Thymus (tissue), 11 donors: ENCODE measurements at regions not wholly inside any gene's neighbourhood (a gene's known extent, or its start where the extent isn't known, plus 50 kb on each side); places are given as distances from the start of the nearest gene placed in this dataset.

Source experiments
- DNase-seq, 9 donors: peaks; one replicate each; pipeline ENCODE4 v3.0.0-alpha.2; 2013; ENCODE audit warnings: low spot score in 9 of 9, low read depth in 6 of 9, missing footprints in 1 of 9
- H3K27ac ChIP-seq, 2 donors: one replicate each; pipeline ENCODE4 v1.5.1; 2013; ENCODE audit warnings: control low read depth in 1 of 2, low read depth in 1 of 2, low read length in 1 of 2, mild to moderate bottlenecking in 1 of 2, moderate library complexity in 1 of 2
- H3K27me3 ChIP-seq, 2 donors: one replicate each; pipeline ENCODE4 v1.5.1; 2013; ENCODE audit warnings: low read length in 1 of 2; ENCODE audit not compliant: control insufficient read depth in 2 of 2, insufficient read depth in 1 of 2
- H3K36me3 ChIP-seq, 2 donors: one replicate each; pipeline ENCODE4 v1.5.1; 2013; ENCODE audit warnings: low read length in 1 of 2, mild to moderate bottlenecking in 1 of 2, moderate library complexity in 1 of 2; ENCODE audit not compliant: control insufficient read depth in 2 of 2, insufficient read depth in 2 of 2
- H3K4me1 ChIP-seq, 2 donors: one replicate each; pipeline ENCODE4 v1.5.1; 2013; ENCODE audit warnings: low read length in 2 of 2; ENCODE audit not compliant: control insufficient read depth in 2 of 2, insufficient read depth in 2 of 2
- H3K4me3 ChIP-seq, 2 donors: one replicate each; pipeline ENCODE4 v1.5.1; 2013; ENCODE audit warnings: low read length in 2 of 2, control low read depth in 1 of 2, mild to moderate bottlenecking in 1 of 2
- H3K9me3 ChIP-seq, 2 donors: one replicate each; pipeline ENCODE4 v1.5.1; 2013; ENCODE audit warnings: low read length in 1 of 2, mild to moderate bottlenecking in 1 of 2; ENCODE audit not compliant: control insufficient read depth in 2 of 2, insufficient read depth in 1 of 2
- WGBS: extraction: QIAGEN DNeasy Blood & Tissue Kit; methylation state at CpG from one replicate; pipeline ENCODE4 v1.1.7; 2013; 5-methylcytosine and 5-hydroxymethylcytosine counted together
- donor health status: healthy.

DNA sequence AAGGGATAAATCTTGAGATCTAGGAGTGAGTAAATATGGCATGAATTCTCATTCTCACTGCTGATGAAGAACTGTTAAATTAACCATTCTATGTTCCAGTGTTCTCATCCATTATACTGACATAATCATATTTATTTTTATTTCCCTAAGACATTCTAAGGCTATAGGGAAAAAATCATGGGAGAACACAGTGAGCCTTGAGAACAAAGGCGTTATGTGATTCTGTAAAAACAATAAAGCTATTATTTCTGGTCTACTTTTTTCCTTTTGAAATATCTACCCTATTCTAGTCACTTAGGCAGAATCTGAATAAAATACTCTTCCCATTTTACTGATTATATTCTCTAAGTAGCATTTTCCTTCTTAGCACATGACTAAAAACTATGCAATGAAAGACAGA is 155.7 kb upstream of the ADAMTS16 start:
- Histone ChIP-seq H3K4me3 (no peak overlapping the region), H3K9me3 (no peaks in the 10 kb centered on the region), H3K4me1 (no peaks in the 10 kb centered on the region), H3K27ac (no peak overlapping the region), H3K36me3 (no peaks in the 10 kb centered on the region), H3K27me3 (no peaks in the 10 kb centered on the region)
- WGBS: 89% methylated on average over 1 of the region's 1 CpG
- DNase-seq: no peak

DNA sequence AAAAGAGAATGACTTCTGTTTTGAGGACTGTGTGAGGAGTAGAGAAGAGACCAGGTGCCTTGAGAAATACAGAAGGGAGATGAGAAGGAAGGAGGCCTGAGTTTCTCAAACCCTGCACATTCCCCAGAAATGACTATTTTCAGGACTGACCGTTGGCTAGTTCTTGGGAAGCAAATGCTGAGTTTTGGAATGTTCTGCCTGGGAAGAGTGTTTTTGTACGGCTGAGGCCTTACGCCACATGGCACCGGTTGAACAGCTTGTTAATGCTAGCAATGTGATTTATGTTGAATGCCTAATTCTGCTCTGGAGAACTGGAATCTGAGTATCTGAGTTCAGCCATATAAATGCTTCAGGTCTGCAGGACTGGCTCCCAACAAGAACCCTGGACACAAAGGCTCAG is 152.7 kb upstream of the ADAMTS16 start:
- H3K36me3 ChIP-seq: no peaks in the 10 kb centered on the region
- H3K4me3 ChIP-seq: no peak overlapping the region
- H3K27ac ChIP-seq: no peak overlapping the region
- WGBS: 93% methylated on average over 4 of the region's 4 CpGs
- H3K4me1 ChIP-seq: no peaks in the 10 kb centered on the region
- no peak for DNase-seq
- H3K9me3 ChIP-seq: no peaks in the 10 kb centered on the region
- no peaks in the 10 kb centered on the region for H3K27me3 ChIP-seq

DNA sequence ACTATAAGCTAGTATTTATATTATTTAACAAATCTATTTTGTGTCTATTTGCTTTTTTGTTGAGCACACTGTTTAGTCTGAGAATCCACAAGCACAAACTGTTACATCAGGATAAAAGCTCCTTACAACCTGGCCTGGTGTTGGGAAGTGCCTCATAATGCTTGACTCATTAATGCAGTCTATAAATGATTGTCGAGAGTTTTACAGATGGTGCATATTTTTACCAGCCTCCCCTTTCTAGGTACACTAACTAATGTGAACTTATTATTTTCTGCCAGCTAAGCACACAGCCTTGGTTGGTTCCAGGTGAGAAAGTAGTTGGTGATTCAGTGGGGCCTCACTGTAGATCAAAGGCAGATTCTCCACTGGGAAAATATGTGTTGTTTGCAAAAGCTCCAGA is 151.0 kb upstream of the ADAMTS16 start:
- Histone ChIP-seq H3K4me1 (no peaks in the 10 kb centered on the region), H3K27me3 (no peaks in the 10 kb centered on the region), H3K4me3 (no peak overlapping the region), H3K9me3 (no peaks in the 10 kb centered on the region), H3K27ac (no peak overlapping the region), H3K36me3 (no peaks in the 10 kb centered on the region)
- no peak for DNase-seq
- 86% methylated on average over 1 of the region's 1 CpG for WGBS

DNA sequence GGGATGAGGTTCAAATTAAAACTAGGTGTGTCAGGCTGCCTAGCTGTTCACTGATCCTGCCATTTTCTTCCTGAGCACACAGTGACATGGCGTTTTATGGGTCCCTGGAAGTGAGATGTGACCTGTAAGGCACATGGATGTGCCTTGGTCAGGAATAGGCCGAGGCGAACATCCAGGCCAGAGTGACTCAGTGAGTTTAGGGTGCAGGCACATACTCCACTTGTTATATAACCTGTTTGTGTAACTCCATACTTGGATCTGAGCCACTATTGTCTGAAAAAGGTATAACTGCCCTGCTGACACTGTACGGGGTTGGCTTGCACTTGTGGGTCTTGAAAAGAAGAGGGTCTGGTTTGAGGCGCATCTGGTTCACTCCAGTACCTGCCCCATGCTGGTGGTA is 150.1 kb upstream of the ADAMTS16 start:
- Histone ChIP-seq H3K27ac (no peak overlapping the region), H3K4me1 (no peaks in the 10 kb centered on the region), H3K9me3 (no peaks in the 10 kb centered on the region), H3K27me3 (no peaks in the 10 kb centered on the region), H3K36me3 (no peaks in the 10 kb centered on the region), H3K4me3 (no peak overlapping the region)
- DNase-seq: no peak
- 94% methylated on average over 5 of the region's 5 CpGs for WGBS

DNA sequence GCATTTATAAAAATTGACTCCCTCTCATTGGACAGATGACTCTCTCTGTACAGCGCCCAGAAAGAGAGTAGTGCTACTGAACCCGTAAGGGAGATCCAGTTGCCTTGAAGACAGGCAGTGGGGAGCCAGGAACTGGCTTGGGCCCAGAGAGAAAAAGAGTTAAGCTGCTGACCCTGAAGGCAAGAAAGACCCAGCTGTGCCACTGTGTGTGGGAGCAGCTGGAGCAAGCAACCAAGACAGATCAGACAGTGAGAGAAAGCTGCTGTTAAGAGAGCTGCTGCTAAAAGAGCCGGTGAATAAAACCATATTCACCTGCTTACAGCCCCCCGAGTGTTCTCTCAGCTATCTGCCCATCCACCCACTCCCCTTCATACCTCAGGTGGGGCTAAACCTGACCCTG is 149.7 kb upstream of the ADAMTS16 start:
- Histone ChIP-seq H3K4me3 (no peak overlapping the region), H3K9me3 (no peaks in the 10 kb centered on the region), H3K36me3 (no peaks in the 10 kb centered on the region), H3K4me1 (no peaks in the 10 kb centered on the region), H3K27ac (no peak overlapping the region), H3K27me3 (no peaks in the 10 kb centered on the region)
- DNase-seq: no peak
- 91% methylated on average over 4 of the region's 4 CpGs for WGBS

DNA sequence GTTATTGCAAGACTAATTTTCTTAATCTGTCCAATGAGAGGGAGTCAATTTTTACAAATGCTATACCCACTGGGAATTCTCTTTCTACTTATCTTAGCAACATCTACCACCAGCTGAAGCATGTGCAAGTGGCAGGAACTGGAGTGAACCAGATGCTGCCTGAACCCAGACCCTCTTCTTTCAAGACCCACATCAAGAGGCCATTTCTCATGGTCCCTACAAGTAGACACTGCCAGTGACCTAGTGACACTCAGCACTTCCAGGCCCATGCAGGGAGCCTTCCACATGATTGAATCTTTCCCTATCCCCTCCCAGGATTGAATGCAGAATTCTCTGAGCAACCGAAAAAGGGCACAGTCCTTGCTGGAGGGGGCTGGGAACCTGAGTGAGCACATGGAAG is 148.2 kb upstream of the ADAMTS16 start:
- H3K27ac ChIP-seq: no peak overlapping the region
- 91% methylated on average over 1 of the region's 1 CpG for WGBS

DNA sequence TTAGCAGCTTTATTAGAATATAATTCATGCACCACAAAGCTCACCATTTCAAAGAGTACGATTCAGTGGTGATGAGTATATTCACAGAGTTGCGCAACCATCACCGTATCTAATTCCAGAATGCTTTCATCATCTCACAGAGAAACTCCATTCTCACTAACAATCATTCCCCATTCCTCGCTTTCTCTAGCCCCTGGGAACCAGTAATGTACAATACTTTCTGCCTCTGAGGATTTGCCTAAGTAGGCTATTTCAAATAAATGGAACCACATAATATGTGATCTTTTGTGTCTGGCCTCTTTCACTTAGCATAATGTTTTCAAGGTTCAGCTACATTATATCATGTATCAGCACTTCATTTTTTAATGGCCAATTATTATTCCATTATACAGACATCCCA is 145.1 kb upstream of the ADAMTS16 start:
- no peak for DNase-seq
- H3K36me3 ChIP-seq: no peaks in the 10 kb centered on the region
- no peaks in the 10 kb centered on the region for H3K27me3 ChIP-seq
- no peak overlapping the region for H3K4me3 ChIP-seq
- H3K9me3 ChIP-seq: no peaks in the 10 kb centered on the region
- H3K27ac ChIP-seq: no peak overlapping the region
- H3K4me1 ChIP-seq: no peaks in the 10 kb centered on the region
- 94% methylated on average over 4 of the region's 4 CpGs for WGBS

More for the DNA sequence above, 148.2 kb upstream of the ADAMTS16 start:
- H3K4me1 ChIP-seq: no peaks in the 10 kb centered on the region
- H3K9me3 ChIP-seq: no peaks in the 10 kb centered on the region
- H3K27me3 ChIP-seq: no peaks in the 10 kb centered on the region
- DNase-seq: no peak
- no peaks in the 10 kb centered on the region for H3K36me3 ChIP-seq
- no peak overlapping the region for H3K4me3 ChIP-seq

DNA sequence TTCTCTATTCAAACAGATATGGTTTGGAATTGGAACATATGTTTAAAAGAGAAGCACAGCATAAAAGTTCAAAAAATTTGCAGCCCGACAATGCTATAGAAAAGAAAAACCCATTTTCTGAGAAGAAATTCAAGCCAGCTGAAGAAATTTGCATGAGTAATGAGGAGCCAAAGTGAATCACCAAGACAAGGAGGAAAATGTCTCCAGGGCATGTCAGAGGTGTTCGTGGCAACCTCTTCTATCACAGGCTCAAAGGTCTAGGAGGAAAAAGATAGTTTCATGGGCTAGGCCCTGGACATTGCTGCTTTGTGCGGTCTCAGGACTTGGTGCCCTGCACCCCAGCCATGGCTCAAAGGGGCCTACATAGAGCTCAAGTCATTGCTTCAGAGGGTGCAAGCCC is 134.8 kb upstream of the ADAMTS16 start:
- H3K27me3 ChIP-seq: no peaks in the 10 kb centered on the region
- H3K27ac ChIP-seq: no peak overlapping the region
- no peaks in the 10 kb centered on the region for H3K36me3 ChIP-seq
- 92% methylated on average over 3 of the region's 3 CpGs for WGBS
- no peaks in the 10 kb centered on the region for H3K4me1 ChIP-seq
- H3K4me3 ChIP-seq: no peak overlapping the region
- no peaks in the 10 kb centered on the region for H3K9me3 ChIP-seq
- no peak for DNase-seq

DNA sequence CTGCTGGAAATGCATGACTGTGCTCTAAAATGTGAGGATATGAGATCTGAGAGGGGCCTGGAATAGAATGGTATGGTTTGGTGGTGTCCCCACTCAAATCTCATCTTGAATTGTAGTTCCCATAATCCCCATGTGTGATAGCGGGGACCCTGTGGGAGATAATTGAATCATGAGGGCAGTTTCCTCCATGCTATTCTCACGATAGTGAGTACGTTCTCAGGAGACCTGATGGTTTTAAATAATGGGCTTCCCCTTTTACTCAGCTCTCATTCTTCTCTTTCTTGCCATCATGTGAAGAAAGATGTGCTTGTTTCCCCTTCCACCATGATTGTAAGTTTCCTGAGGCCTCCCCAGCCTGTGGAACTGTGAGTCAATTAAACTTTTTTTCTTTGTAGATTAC is 133.6 kb upstream of the ADAMTS16 start:
- no peaks in the 10 kb centered on the region for H3K36me3 ChIP-seq

DNA sequence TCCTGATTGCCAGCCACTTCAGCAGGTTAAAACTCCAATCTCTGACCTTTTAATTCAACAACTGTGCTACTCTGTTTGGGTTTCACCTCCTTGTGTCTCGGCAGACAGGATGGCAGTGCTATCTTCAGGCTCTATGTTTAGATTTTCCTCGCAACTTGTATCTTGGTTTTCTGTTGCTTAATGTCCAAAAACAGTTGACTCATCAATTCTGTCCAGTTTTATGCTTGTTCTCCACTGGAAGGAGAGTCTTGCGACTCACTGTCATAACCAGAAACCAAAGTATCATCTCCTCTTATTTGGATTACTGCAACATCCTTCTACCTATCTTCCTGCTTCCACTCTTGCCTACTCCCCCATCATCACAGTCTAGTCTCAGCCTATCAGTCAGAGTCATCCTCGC is 130.9 kb upstream of the ADAMTS16 start:
- Histone ChIP-seq H3K36me3 (no peaks in the 10 kb centered on the region), H3K9me3 (no peaks in the 10 kb centered on the region), H3K4me1 (no peaks in the 10 kb centered on the region), H3K4me3 (no peak overlapping the region), H3K27me3 (no peaks in the 10 kb centered on the region), H3K27ac (no peak overlapping the region)
- no peak for DNase-seq
- WGBS: 96% methylated on average over 4 of the region's 4 CpGs

More for the DNA sequence above, 133.6 kb upstream of the ADAMTS16 start:
- no peaks in the 10 kb centered on the region for H3K9me3 ChIP-seq
- no peaks in the 10 kb centered on the region for H3K27me3 ChIP-seq
- no peaks in the 10 kb centered on the region for H3K4me1 ChIP-seq
- no peak for DNase-seq
- H3K4me3 ChIP-seq: no peak overlapping the region
- 45% methylated on average over 3 of the region's 3 CpGs for WGBS
- H3K27ac ChIP-seq: no peak overlapping the region
